Activated CD4-positive, alpha-beta T cell treated with anti-CD3 and anti-CD28 coated beads, Interleukin-2, amount 50 U/mL, for 24 hours (primary cell): ENCODE measurements at regions not wholly inside any gene's neighbourhood (a gene's known extent, or its start where the extent isn't known, plus 50 kb on each side); places are given as distances from the start of the nearest gene placed in this dataset.

Experiments
- DNase-seq, 2 donors: peaks; one replicate each; pipeline ENCODE4 v3.0.0-alpha.2; 2020; ENCODE audit warnings: low read depth in 1 of 2, low spot score in 1 of 2

DNA sequence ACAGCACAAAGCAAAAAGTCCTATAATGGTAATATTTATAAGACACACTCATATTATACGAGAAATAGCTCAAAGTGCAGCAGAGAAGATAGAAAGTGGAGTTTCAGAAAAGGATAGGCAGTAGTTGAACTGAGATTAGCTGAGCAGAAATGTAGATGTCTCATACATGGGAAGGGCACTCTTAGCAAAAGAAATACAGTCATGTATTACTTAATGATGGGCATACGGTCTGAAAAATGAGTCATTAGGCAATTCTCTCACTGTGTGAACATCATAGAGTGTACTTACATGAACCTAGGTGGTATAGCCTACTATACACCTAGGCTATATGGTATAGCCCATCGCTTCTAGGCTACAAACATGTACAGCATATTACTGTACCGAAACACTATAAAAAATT is 671.3 kb downstream of the RPS29 start:
- no peak for DNase-seq

DNA sequence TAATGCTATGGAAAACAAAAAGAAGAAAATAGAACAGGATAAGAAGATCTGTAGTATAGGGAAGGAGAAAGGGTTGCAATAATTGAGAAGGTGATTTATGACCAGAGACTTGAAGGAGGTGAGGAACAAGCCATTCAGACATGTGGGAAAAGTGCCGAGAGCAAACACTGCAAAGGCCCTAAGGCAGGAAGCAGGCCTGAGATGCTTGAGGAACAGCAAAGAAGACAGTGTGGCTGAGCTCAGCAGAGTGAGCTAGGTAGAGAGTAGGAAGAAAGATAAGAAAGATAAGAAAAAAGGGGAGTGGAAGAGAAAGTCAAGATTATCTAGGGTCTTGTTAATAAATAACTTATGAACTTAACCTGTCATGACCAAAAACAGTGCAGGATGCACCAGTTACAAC is 671.8 kb downstream of the RPS29 start:
- no peak for DNase-seq

DNA sequence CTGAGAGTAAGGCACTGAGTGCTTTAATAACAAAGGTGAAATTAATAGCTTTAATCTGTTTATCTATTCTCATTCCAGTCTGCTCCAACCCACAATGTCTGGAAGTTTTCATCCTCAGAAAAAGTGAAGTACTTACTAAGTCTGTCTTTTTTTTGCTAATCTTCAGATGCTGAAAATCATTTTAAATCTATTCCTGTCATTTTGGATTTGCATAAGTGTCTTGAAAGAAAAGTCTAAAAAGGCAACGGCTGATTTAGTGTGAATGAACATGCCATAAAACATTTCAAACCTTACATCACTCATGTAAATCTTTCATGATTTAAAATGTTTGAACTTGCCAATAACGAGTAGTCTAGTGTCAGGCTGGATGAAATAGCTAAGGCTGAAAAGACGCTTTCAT is 685.6 kb downstream of the RPS29 start:
- no peak for DNase-seq

DNA sequence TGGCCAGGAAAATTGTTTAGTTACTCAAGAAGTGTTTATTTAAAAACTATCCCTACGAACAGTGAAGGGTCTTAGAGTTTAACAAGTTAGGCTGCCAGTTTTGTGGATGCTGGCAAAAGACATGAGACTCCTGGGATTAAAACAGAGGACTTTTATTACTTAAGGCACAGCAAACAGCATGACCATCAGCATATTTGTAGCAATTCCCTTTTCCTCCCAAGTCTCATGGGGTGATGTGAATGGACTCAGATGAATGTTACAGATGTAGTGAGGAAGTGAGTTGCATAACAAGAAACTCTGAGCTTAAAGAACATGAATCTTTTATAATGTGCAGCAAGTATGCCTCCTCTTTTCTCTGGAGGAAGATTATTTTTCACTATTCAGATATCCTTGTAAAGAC is 695.8 kb downstream of the RPS29 start:
- no peak for DNase-seq

DNA sequence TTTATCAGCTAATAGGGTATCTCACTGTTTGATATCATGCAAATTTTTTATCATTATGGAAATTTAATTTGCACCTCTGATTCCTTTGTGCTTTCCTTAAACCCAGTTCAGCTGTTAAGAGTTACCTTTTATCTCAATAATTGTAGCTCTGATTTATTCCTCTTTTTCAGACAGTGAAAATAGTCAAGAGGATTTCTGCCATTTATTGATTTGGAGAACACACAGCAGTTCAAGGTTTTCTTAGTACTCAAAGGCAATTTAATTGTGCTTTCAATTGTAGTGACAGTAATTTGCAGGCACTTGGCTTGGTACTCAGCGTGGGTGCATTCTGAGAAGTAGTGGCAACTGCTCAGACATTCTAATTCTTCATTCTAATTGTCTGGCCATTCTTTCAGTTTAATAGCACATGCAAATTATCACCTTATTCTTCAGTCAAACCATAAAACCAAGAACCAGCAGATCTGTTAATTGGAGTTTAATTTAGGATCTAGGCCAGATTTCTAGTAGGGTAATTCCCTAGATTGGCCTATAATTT is 709.3 kb downstream of the RPS29 start:
- no peak for DNase-seq

DNA sequence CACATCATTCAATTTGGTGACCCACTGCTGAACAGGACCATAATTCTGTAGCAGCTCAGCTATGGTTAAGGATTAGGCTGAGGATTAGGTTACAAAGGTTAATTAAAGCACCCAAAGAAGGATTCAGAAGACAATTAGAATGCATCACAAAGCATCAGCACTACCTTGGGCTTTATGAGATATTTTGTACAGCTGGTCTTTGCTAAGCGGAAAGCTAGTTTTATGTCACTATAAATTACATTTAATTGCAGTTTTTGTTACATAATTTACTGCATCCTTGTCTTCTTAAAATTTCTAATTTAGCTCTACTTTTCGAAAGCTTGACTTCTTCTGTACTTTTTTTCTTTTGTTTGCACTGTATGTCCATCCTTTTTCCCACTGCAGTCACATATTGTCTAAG is 711.5 kb downstream of the RPS29 start:
- DNase-seq = no peak

DNA sequence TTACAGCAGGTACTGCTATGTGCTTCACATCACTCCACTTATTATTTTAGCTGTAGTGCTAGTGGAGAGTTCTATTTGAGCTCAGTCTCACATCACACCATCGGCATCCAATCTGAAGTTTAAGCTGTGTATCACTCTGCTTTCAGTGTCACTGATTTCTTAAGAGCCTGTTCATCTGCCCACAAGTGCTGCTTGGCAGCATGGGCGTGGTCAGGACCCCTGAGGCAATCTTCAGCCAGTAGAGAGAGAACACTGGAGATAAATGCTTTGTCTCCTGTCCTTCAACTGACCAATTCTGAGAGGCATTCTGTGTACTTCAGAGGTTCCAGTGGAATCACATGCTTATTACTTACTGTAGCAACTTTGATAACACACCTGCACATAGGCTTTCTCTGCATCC is 728.8 kb downstream of the RPS29 start:
- no peak for DNase-seq

DNA sequence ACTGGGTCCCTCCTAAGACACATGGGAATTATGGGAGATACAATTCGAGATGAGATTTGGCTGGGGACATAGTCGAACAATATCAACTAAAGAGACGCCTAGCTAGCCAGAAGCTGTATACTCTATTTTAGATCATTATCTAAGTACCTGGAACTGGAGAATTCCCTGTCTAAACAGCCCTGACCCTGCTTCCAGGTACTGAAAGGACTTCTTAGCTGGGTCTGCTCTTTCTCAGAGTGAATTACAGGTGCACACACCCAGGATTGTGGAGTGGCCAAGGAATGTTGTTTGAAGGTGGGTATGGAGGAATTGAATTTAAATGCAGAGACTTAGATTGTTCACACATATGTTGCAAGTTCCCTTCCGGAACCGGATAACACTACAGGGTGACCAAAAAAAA is 733.0 kb downstream of the RPS29 start:
- no peak for DNase-seq

DNA sequence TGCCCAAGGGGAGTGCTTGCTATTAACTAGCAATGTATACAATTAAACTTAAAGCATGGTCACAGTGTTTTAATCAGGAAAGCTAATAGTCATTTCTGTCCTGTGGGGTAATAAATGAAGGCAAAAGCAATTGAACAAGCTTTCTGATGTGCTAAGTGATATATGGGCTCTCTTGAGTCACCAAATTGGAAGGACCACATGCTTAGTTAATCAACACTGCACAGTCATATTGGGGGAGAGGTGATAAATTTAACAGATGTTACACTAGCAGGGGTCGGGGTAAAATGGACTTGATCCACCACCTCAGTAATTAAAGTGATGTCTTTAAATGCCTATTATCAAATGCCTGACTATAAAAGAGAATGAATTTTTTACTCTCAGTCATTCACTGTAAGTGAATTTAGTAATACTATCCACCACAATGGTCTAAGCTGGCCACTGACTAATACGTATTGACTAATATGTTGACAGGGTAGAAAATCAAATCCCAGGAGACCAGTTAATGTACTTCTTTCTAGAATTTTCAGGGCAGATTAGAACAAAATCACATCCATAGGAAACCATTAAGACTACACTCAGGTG is 736.3 kb downstream of the RPS29 start:
- DNase-seq = no peak

DNA sequence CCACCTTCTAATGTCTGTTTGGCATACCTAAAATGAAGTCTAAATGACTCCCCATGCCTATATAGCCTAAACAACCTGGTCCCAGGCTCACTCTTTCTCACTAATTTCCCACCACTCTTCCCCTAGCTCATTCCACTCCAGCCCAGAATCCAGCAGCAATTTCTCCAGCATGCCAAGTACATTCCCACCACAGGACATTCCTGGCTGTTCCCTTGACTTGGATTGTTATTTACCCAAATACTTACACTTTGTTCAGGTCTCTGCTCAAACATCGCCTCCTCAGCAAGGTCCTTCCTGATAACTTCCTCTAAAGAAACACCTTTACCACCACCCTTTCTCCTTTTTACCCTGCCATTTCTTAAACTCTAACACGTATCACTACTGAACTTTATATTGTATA is 743.4 kb downstream of the RPS29 start:
- DNase-seq = no peak

DNA sequence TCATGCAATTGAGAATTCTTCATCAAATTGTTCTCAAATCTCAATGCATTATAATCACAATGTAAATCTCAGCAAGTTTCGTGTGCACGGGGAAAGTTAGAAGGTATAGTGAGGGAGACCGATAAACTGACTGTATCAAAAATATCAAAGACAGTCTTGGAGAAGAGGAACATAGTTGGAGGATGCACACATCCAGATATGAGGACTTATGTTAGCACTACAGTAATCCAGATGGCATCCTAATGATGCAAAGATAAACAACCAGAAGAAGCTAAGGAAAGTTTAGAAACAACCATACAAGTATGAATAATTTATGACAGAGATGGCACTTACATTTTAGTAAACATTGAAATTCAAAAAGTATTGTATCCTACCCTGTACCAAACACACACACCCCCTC is 760.1 kb downstream of the RPS29 start:
- DNase-seq = no peak

DNA sequence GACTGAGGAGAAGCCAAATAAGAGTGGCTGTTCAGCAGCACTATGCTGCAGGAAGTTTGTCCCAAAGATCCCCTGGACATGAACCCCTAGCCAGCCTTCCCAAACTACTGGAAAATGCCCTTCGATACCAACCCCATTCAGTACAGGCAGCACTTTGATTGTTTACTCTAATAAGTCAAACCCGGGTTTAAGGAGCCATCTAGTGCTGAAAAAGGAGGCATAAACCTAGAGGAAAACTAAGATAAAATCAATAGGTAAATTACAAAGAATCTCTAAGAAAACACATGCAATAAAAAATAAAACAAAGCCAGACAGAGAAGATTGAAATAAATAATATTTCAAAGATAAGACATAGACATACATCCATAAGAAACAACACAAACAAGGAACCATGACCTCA is 771.6 kb downstream of the RPS29 start:
- DNase-seq = no peak

DNA sequence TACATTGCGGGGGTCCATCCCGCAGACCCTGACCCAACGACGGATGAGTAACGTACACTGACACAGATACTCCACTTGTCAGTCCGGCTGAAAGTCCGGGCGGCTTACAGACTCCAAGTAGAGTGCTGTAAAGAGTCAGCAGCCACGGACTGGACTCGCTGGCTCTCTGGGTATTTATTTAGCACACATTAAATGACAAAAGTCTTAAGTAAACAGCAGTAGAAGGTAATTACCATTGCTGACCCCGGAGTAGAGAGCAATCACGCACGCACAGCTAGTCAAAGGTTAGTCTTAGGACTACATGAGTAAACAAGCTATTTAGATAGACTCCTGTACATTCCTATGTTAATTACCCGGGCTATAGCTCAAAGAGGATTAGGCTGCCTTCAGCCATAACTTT is 780.9 kb downstream of the RPS29 start:
- no peak for DNase-seq

DNA sequence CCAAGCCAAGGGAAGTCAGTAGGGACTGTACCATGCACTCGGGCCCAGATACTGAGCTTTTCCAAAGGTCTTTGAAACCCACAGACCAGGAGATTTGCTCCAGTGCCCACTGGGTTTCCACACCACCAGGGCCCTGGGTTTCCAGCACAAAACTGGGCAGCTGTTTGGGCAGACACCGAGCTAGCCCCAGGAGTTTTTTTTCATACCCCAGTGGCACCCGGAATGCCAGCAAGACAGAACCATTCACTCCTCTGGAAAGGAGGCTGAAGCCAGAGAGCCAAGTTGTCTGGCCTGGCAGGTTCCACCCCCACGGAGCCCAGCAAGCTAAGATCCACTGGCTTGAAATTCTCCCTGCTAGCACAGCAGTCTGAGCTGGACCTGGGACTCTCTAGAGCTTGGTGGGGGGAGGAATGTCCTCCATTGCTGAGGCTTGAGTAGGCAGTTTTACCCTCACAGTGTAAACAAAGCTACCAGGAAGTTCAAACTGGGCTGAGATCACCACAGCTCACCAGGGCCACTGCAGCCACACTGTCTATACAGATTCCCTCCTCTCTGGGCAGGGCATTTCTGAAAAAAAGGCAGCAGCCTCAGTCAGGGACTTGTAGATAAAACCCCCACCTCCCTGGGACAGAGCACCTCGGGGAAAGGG is 793.7 kb downstream of the RPS29 start:
- no peak for DNase-seq

DNA sequence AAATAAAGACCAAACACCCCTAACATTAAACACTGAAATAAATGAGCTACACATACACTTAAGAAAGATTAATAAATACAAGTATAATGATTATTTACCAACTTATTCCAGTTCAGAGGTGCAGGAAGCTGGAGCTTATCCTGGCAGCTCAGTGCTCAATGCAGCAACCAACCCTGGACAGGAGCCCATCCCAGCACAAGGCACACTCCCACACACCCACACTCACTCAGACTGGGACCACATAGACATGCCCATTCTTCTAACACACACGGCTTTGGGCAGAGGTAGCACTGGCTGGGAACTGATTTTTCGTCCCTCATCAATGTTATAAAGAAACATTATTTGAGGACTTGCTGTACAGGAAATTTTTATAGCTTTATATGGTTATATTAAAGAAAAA is 797.4 kb downstream of the RPS29 start:
- no peak for DNase-seq

DNA sequence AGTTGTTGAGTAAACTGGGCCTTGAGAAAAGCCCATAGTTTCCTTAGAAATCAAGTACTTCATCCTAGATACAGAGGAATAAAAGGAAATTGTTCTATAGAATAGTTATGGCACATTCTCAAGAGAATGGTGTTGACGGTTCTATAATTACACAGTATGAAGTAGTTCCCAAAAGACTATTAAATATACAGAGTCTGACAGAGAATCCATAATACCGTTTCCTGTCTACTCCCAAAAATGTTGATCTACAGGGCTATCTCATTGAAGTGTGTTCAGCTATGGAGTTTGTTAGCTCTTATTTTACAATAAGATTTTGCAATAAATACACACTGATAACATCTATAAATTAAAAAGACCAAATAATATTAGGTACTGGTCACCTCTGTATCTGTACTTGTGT is 799.7 kb downstream of the RPS29 start:
- DNase-seq = no peak

DNA sequence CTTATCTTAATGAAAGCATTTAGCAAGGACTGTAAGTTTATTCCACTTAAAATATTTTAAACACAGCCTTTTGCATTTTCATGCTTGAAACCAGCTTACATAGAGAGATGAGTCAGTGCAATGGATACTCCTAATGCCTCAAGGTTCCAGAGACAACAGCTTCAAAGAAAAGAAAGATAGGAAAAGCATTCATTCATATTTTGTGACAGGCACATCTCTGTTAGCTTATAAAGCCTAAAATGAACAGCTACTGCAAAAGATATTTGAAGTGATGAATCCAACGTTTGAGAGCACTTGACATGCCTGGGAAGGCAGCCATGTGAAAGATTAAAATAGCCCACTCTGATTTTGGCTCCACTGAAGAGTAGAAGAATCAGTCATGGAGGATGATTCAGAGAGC is 814.5 kb downstream of the RPS29 start:
- no peak for DNase-seq

DNA sequence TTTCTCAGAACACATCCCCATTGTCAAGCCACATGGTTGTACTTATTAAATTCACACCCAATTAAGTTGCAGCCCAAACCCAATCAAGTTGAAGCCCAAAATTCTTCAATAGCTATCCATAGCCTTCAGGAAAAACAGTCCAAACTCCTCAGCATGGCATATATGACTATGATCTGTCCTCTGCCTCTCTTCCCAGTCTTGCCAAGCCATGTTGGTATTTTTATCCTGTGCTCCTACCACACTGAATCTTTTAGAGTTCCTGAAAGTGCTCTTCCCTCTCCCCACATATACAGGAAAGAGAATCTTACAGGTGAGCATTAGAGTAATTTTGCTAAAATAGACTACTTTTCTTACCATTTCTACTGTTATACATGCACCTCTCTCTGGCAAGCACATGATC is 834.9 kb downstream of the RPS29 start:
- no peak for DNase-seq

DNA sequence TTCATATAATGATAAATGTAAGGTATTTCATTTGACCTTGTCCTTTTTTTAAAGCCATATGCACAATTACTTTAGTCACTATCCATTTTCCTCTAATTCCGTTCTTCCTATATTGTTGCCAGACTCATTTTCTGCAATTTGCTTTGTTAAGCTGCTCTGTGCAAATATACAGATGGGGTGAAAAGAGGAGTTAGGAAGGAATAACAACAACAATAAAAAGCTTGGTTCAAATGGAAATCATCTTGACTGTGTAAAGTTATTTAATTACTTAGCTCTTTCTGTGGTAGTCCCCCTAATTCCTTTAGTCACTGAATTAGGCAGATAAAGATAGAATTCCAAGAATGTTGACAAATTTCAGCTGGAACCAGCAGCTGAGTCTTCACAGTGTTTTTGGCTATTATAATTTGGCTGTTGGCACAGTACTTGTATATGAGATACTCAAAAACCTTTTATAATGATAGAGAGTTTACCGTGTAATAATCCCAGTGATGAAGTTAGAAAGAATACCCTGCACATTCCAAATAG is 838.0 kb downstream of the RPS29 start:
- no peak for DNase-seq

DNA sequence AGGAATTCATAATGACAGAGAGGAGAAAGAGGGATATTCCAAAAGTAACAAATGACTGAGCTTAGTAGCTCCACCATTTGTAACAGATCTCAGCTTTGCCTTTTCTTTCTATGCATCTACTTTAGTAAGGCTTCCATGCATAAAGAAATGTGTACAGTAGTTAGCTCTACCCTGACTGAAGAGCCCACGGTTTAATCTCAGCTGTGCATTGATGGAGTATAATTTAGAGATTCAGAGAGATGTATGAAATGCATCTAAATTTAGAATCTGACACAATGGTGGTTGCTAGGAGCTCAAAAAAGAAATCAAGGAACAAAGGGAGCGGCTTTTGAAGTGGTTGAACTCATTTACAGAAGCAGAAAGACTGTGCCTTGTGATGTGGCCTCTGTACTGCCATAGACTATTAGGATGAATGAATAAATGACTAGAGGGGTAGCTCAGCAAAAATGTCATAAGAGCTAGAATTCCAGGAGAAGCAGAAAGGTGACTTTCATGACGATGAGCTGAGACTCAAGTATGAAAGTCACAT is 838.6 kb downstream of the RPS29 start:
- DNase-seq = no peak

DNA sequence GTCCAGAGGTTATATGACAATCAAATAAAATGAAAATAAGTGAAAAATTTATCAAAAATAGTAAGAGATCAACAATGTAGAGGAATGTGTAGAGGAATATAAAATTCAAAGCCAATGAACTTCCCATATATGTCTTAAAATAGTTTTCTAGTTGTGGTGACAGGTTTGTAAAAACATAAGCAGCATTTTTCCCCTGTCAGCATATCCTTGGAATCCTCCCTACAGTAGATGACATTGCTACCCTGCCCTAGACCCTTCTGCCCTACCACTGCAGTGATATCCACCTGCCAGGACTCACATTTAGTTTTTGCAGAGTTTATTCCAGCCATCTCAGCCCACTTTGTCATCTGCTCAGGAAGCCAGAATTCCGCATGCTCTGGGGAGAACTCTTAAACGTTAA is 842.0 kb downstream of the RPS29 start:
- no peak for DNase-seq

DNA sequence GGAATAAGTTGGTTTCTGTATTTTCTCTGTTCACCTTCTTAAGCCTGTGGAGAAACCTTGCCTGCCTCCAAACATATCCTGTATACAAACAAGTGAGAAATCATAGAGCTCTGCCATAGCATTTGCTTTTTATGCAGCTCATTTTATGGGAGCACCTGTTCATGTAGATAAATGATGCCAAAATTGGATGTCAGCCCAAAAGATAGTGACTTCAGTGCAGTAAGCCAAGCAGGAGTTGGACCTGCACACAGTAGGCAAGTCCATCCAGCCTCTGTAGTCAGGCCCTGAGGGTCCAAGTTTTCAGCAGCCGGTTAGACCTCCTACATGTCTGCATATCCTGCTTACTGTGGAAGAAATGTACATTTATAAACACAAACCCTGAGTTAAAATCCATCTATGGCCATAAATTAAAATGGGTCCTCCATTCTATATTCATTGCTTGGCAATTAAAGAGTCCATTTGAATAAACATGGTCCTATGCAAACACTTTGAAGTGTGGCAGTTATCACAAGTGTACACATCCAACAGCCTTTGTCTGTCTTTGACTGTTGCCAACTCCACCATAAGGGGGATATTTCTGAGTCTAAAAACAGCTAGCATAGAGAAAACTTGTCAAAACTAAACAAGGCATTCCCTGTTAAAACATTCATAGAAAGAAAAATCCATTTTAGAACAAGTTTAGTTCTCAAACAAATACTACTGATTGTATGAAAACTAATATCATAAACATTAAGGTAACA is 847.8 kb downstream of the RPS29 start:
- no peak for DNase-seq
